NB4 (cell line): ENCODE measurements at regions not wholly inside any gene's neighbourhood (a gene's known extent, or its start where the extent isn't known, plus 50 kb on each side); places are given as distances from the start of the nearest gene placed in this dataset.

Source experiments
- DNase-seq: peaks from one replicate; pipeline ENCODE4 v3.0.0; 2010; ENCODE audit warnings: low read depth
- H3K4me3 ChIP-seq: one replicate; pipeline ENCODE4 v1.5.1; 2011; ENCODE audit warnings: mild to moderate bottlenecking, low read depth, low read length, moderate library complexity
- CTCF ChIP-seq: IDR thresholded peaks from one replicate; pipeline ENCODE4 v1.5.1; 2012; ENCODE audit warnings: low read depth, low read length
- MAX ChIP-seq: IDR thresholded peaks from 2 replicates; pipeline ENCODE4 v1.6.1; 2011; ENCODE audit warnings: low read depth, low read length
- MYC ChIP-seq: IDR thresholded peaks from 2 replicates; pipeline ENCODE4 v1.6.1; 2011; ENCODE audit warnings: low read depth, low read length
- POLR2A ChIP-seq: IDR thresholded peaks from 2 replicates; pipeline ENCODE4 v1.6.1; 2011; ENCODE audit warnings: mild to moderate bottlenecking; ENCODE audit not compliant: insufficient read length; ENCODE audit errors: extremely low read depth

DNA sequence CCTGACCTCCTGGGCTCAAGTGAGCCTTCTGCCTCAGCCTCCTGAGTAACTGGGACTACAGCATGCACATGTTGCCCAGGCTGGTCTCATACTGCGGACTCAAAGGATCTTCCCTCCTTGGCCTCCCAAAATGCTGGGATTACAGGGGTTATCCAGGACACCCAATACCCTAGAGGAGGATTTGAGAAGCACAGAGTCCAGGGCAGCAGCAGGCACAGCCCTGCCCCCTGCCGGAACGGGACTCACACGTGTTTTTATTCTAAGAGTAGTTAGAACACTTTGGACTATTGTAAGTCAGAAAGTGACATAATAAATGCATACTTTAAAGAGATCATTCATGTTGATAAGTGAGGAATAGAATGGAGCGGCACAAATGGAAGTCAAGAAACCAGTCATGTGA lies 80.2 kb downstream of the C6orf118 start:
- DNase-seq: no peak
- TF ChIP-seq MAX (no peak), POLR2A (no peak), MYC (no peak), CTCF (no peak)

DNA sequence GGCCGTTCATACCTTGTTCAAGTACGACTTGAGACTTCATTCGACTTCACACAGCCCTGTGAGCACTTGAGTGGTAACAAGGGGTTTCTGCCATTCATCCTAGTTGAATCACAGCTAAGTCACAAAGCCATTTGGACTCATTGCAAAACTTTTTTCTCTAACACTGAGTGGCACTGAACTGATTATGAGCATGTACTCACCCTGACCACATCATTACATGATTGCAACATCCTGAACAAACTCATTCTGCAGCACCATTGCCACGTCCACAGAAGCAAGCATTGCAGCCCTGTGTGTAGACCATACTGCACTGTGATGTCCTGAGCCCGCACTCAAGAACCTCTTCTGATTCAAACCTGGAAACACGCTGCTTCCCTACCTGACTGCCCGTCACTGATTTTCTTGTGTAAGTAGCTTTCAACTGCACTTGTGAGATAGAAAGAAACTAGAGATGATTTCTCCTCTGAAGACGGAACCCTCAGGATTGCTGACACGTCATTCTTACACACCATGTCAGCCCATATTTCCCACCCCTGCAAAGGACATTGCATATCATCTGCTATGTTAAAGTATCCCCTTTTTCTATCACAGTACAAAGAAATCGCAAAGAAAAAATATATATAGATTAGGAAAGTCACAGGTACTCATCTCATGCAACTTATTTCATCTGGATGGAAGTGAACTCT lies 81.6 kb downstream of the C6orf118 start:
- DNase-seq: peak; percentile 83
- TF ChIP-seq MYC (no peak), MAX (no peak), POLR2A (no peak), CTCF (no peak)
- H3K4me3 ChIP-seq: no peak overlapping the region

More for the DNA sequence above, 80.2 kb downstream of the C6orf118 start:
- no peak overlapping the region for H3K4me3 ChIP-seq

GRCh38 chr6:165223736-165224135 lies 85.7 kb downstream of the C6orf118 start:
- no peak for TF ChIP-seq CTCF
- no peak for TF ChIP-seq MYC
- TF ChIP-seq MAX: no peak
- TF ChIP-seq POLR2A: no peak
- DNase-seq: no peak
- H3K4me3 ChIP-seq: no peak overlapping the region

DNA sequence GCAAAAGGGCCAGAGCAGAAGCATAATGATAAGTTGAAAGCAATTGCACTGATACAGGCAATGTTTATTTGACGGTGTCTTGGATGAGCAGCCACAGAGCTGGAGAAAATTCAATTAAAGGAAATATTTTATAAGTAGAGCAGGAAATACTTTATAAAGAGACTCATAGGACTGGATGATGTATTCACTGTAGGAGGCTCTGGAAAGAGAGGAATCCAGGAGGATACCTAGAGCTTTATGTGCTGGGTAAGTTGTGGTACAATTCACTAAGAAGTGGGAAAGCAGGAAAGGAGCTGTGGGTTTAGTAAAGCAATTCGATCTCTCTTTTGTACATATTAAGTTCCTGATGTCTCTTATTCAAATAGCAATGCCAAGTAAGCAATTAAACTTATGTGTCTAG lies 86.3 kb downstream of the C6orf118 start:
- no peak for DNase-seq
- TF ChIP-seq POLR2A: no peak
- no peak for TF ChIP-seq MYC
- TF ChIP-seq CTCF: no peak
- TF ChIP-seq MAX: no peak
- H3K4me3 ChIP-seq: no peak overlapping the region

DNA sequence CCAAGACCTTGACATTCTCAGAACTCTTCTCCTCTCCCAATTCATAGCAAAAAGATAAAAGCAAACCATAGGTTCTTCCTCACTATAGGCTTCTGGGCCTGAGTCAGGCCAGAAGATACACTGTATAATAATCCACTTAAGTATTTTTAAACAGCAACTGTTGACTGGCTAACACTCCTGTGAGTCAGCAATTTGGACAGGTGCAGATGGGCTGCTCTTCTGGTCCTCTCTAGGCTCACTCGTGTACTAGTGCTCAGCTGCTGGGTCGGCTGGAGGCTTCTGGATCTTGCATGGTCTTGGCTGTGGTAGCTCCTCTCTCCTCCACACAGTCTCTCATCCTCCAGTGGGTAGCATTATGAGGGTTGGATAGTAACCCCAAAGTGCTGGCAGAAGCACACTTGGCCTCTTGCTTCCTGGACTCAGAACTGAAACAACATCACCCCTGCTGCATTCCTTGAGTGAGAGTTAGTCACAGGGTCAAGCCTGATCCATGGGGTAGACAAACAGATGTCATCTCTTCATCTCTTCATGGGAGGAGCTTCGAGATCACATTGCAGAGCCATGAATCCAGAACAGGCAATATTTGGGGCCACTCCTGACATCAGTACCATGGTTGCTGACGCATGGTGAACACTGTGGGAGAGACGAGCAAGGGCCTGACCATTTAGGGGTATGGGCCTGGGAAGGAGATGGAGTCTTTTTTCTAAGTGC lies 86.9 kb downstream of the C6orf118 start:
- no peak for DNase-seq
- TF ChIP-seq CTCF (no peak), MAX (no peak), MYC (no peak), POLR2A (no peak)
- H3K4me3 ChIP-seq: no peak overlapping the region
